ENCODE measurements at regions not wholly inside any gene's neighbourhood (a gene's known extent, or its start where the extent isn't known, plus 50 kb on each side); places are given as distances from the start of the nearest gene placed in this dataset.

DNA sequence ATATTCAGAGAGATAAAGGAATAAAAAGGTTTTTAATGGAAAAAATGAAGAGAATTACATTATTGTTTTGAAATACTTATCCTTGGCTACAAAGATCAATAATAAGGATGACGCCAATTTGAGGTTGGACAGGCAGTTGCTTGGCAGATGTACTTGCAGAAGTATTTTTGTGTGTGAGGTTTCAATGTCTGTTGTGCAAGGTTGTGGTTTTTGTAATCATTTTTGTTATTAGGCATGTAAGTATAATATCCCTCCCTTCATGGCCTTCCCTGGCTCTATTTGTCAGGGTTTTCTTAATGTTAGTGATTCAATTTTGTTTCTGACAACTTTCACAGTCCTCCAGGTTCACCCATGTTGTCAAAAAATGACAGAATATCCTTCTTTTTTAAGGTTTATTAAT is 105.9 kb downstream of the OTOL1 start:
- H3K4me3 ChIP-seq: no peak overlapping the region

DNA sequence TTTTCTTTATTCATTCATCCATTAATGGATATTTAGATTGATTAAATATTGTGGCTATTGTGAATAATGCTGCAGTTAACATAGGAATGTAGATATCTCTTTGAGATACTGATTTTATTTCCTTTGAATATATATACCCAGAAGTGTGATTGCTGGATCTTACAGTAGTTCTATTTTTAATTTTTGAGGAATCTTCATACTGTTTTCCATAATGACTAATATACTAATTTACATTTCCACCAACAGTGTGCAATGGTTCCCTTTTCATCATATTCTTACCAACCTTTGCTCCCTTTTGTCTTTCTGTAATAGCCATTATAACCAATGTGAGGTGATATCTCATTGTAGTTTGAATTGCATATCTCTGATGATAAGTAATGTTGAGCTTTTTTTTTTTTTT is 106.3 kb downstream of the OTOL1 start:
- no peak for DNase-seq (ENCODE audit: low read depth in 1 of 2, low spot score in 1 of 2)
- ChIA-PET CTCF (no interaction called here), POLR2A (no interaction called here)
- H3K27ac ChIP-seq: no peak overlapping the region
- ATAC-seq: no peak
- H3K9me3 ChIP-seq: no peaks in the 10 kb centered on the region
- TF ChIP-seq TFCP2L1 (CRISPR knock-in tag; IDR thresholded peaks at IDR 0.05) (no peak), POLR2A (IDR thresholded peaks at IDR 0.05; ENCODE audit: low read length) (no peak), HOXA7 (CRISPR knock-in tag; IDR thresholded peaks at IDR 0.05) (no peak), FOSB (CRISPR knock-in tag; IDR thresholded peaks at IDR 0.05) (no peak), PHF8 (IDR thresholded peaks at IDR 0.05; ENCODE audit: borderline replicate concordance, low read depth) (no peak), REST (IDR thresholded peaks at IDR 0.05) (no peak), MAZ (IDR thresholded peaks at IDR 0.05; ENCODE audit: borderline replicate concordance, low read depth, low read length) (no peak), NPAS2 (CRISPR knock-in tag; IDR thresholded peaks at IDR 0.05; ENCODE audit: borderline replicate concordance) (no peak), HOXB13 (CRISPR knock-in tag; IDR thresholded peaks at IDR 0.05; ENCODE audit: low read depth) (no peak), CBX8 (IDR thresholded peaks at IDR 0.05) (no peak), HES2 (IDR thresholded peaks at IDR 0.05) (no peak), RARB (CRISPR knock-in tag; IDR thresholded peaks at IDR 0.05) (no peak), ESRRA (IDR thresholded peaks at IDR 0.05; ENCODE audit: borderline replicate concordance, low read length) (no peak), ZSCAN20 (CRISPR knock-in tag; IDR thresholded peaks at IDR 0.05) (no peak)
- TF ChIP-seq, protein P1, sequence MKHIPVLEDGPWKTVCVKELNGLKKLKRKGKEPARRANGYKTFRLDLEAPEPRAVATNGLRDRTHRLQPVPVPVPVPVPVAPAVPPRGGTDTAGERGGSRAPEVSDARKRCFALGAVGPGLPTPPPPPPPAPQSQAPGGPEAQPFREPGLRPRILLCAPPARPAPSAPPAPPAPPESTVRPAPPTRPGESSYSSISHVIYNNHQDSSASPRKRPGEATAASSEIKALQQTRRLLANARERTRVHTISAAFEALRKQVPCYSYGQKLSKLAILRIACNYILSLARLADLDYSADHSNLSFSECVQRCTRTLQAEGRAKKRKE (CRISPR knock-in tag; IDR thresholded peaks at IDR 0.05; ENCODE audit: low read depth): no peak
- no peaks in the 10 kb centered on the region for H3K4me1 ChIP-seq
- no peak overlapping the region for H3K4me2 ChIP-seq
- no peak for FAIRE-seq
- H3K4me3 ChIP-seq: no peak overlapping the region

More for the DNA sequence above, 105.9 kb downstream of the OTOL1 start:
- FAIRE-seq (no peak), ATAC-seq (no peak), DNase-seq (ENCODE audit: low read depth in 1 of 2, low spot score in 1 of 2) (no peak)
- 58% methylated on average over 1 of the region's 1 CpG for WGBS (ENCODE audit: missing lambda C conversion rate)
- Histone ChIP-seq H3K9me3 (no peaks in the 10 kb centered on the region), H3K4me2 (no peak overlapping the region), H3K4me1 (no peaks in the 10 kb centered on the region), H3K27ac (no peak overlapping the region)
- ChIA-PET POLR2A (no interaction called here), CTCF (no interaction called here)
- TF ChIP-seq BCL3 (IDR thresholded peaks at IDR 0.05) (no peak), NFE2L2 (conservative IDR thresholded peaks at IDR 0.05; ENCODE audit: low read length) (no peak), HOXB13 (CRISPR knock-in tag; IDR thresholded peaks at IDR 0.05; ENCODE audit: low read depth) (no peak), CHD4 (IDR thresholded peaks at IDR 0.05; ENCODE audit: borderline replicate concordance) (no peak), ESRRA (IDR thresholded peaks at IDR 0.05; ENCODE audit: borderline replicate concordance, low read length) (no peak), FOSL2 (IDR thresholded peaks at IDR 0.05) (no peak), FOSL2 (CRISPR knock-in tag; IDR thresholded peaks at IDR 0.05) (no peak), CHD2 (IDR thresholded peaks at IDR 0.05; ENCODE audit: low read length, partially characterized antibody) (no peak), RCOR1 (IDR thresholded peaks at IDR 0.05; ENCODE audit: low read depth, low read length) (no peak), SREBF2 (IDR thresholded peaks at IDR 0.05) (no peak), FOXS1 (CRISPR knock-in tag; IDR thresholded peaks at IDR 0.05) (no peak), BHLHE40 (IDR thresholded peaks at IDR 0.05; ENCODE audit: low read depth, low read length) (no peak), HDAC2 (IDR thresholded peaks at IDR 0.05) (no peak), ZSCAN20 (CRISPR knock-in tag; IDR thresholded peaks at IDR 0.05) (no peak), TP53 (CRISPR knock-in tag; IDR thresholded peaks at IDR 0.05) (no peak), USF2 (IDR thresholded peaks at IDR 0.05) (no peak), POLR2A (IDR thresholded peaks at IDR 0.05; ENCODE audit: low read length) (no peak)

Data from A549 (cell line).